PC-9 (cell line): ENCODE measurements at regions not wholly inside any gene's neighbourhood (a gene's known extent, or its start where the extent isn't known, plus 50 kb on each side); places are given as distances from the start of the nearest gene placed in this dataset.

Source experiments
- EZH2 ChIP-seq: fragments of 200-600 bp; sonication (generic); IDR thresholded peaks from 2 replicates; pipeline ENCODE4 v1.8.0; 2017; ENCODE audit warnings: antibody characterized with exemption, low read depth
- TF ChIP-seq, protein P1 (sequence below): fragments of 200-600 bp; sonication (generic); conservative IDR thresholded peaks from 2 replicates; pipeline ENCODE4 v1.6.1; 2017; ENCODE audit warnings: mixed run types, antibody characterized with exemption, mild to moderate bottlenecking, moderate library complexity

DNA sequence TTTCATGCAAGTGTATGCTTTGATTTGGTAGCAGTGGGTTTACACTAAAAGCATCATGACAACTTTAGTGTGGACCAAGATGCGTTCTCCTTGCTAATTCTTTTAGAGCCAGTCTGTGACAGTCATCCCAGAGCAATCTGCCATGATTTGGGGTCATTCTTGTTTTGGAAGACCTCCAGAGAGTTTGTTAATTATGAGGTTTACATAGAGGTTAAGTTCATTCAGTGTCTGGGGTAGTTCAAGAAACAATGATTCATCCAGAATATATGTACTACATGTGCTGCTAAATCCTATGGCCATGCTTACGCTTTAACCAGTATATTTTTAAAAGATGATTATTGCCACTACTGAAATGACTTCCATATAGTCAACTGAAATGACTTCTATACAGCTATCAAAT is 328.5 kb upstream of the AGA start:
- TF ChIP-seq, protein P1, sequence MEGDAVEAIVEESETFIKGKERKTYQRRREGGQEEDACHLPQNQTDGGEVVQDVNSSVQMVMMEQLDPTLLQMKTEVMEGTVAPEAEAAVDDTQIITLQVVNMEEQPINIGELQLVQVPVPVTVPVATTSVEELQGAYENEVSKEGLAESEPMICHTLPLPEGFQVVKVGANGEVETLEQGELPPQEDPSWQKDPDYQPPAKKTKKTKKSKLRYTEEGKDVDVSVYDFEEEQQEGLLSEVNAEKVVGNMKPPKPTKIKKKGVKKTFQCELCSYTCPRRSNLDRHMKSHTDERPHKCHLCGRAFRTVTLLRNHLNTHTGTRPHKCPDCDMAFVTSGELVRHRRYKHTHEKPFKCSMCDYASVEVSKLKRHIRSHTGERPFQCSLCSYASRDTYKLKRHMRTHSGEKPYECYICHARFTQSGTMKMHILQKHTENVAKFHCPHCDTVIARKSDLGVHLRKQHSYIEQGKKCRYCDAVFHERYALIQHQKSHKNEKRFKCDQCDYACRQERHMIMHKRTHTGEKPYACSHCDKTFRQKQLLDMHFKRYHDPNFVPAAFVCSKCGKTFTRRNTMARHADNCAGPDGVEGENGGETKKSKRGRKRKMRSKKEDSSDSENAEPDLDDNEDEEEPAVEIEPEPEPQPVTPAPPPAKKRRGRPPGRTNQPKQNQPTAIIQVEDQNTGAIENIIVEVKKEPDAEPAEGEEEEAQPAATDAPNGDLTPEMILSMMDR, result no peak
- TF ChIP-seq EZH2, result no peak
